ENCODE measurements at regions not wholly inside any gene's neighbourhood (a gene's known extent, or its start where the extent isn't known, plus 50 kb on each side); places are given as distances from the start of the nearest gene placed in this dataset.

DNA sequence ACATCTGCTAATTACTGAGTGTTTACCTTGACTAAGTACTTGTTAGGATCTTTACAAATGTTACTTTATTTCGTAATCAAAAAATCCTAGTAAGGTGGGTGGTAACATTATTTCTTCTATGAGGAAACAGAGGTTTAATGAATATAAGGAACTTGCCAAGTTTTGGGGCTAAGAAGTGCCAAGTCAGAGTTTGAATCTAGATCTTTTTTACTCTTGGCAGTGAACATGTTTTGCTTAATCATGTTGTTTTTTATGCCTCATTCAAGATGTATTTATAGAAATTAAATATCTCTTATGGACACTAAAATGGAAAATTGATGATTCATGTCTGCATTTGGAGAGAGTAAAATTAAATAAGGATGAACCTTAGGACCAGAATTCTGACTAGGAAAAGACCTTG is 393.7 kb downstream of the UTRN start:
- WGBS, 2 donors: 74% methylated on average over 1 of the region's 1 CpG
- peak overlapping the region in 2 of 4 donors; percentile 15 to 42 for H3K27ac ChIP-seq

DNA sequence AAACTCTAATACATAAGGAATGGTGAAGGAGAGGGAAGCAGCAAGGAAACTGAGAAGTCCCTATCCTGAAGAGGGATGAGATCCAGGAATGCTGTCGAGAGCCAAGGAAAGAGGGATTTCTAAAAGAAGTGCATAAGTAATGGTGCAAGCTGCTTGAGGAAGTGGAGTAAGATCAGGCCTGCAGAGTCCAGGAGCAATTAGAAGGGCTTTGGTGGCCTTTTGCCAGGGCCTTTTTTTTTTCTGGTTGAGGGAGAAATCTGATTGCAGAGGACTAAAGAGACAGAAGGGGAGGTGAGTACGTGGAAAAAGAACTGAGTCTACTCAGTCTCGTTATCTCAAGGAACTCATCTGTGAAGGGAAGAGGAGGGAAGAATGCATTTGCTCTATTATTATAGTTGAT is 396.2 kb downstream of the UTRN start:
- Histone ChIP-seq H3K9me3 (no peaks in the 10 kb centered on the region), H3K27ac (no peak overlapping the region), H3K27me3 (no peaks in the 10 kb centered on the region), H3K4me1 (peaks cover 4% of the 10 kb centered on the region), H3K36me3 (replicated peaks in 1 of 2; ENCODE audit: insufficient read depth in 1 of 2, low read depth in 2 of 2) (no peaks in the 10 kb centered on the region), H3K4me3 (no peak overlapping the region)
- intact Hi-C loops (cut with DNase I): no loop called here
- TF ChIP-seq, protein P1, sequence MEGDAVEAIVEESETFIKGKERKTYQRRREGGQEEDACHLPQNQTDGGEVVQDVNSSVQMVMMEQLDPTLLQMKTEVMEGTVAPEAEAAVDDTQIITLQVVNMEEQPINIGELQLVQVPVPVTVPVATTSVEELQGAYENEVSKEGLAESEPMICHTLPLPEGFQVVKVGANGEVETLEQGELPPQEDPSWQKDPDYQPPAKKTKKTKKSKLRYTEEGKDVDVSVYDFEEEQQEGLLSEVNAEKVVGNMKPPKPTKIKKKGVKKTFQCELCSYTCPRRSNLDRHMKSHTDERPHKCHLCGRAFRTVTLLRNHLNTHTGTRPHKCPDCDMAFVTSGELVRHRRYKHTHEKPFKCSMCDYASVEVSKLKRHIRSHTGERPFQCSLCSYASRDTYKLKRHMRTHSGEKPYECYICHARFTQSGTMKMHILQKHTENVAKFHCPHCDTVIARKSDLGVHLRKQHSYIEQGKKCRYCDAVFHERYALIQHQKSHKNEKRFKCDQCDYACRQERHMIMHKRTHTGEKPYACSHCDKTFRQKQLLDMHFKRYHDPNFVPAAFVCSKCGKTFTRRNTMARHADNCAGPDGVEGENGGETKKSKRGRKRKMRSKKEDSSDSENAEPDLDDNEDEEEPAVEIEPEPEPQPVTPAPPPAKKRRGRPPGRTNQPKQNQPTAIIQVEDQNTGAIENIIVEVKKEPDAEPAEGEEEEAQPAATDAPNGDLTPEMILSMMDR (IDR thresholded peaks at IDR 0.05): no peak
- no peak for TF ChIP-seq POLR2A (IDR thresholded peaks at IDR 0.05)
- DNase-seq (no peak), ATAC-seq (no peak)
- 75 to 87% methylated on average over 3 of the region's 3 CpGs for WGBS, 2 donors

More for the DNA sequence above, 393.7 kb downstream of the UTRN start:
- DNase-seq (no peak), ATAC-seq (peak; percentile 48)
- no peak for TF ChIP-seq POLR2A (IDR thresholded peaks at IDR 0.05)
- TF ChIP-seq, protein P1 (IDR thresholded peaks at IDR 0.05): no peak
- Histone ChIP-seq H3K4me3 (no peak overlapping the region), H3K27me3 (no peaks in the 10 kb centered on the region), H3K36me3 (replicated peaks in 1 of 2; ENCODE audit: insufficient read depth in 1 of 2, low read depth in 2 of 2) (no peaks in the 10 kb centered on the region), H3K9me3 (no peaks in the 10 kb centered on the region), H3K4me1 (peaks cover 4% of the 10 kb centered on the region)
- intact Hi-C loops (cut with DNase I): no loop called here

DNA sequence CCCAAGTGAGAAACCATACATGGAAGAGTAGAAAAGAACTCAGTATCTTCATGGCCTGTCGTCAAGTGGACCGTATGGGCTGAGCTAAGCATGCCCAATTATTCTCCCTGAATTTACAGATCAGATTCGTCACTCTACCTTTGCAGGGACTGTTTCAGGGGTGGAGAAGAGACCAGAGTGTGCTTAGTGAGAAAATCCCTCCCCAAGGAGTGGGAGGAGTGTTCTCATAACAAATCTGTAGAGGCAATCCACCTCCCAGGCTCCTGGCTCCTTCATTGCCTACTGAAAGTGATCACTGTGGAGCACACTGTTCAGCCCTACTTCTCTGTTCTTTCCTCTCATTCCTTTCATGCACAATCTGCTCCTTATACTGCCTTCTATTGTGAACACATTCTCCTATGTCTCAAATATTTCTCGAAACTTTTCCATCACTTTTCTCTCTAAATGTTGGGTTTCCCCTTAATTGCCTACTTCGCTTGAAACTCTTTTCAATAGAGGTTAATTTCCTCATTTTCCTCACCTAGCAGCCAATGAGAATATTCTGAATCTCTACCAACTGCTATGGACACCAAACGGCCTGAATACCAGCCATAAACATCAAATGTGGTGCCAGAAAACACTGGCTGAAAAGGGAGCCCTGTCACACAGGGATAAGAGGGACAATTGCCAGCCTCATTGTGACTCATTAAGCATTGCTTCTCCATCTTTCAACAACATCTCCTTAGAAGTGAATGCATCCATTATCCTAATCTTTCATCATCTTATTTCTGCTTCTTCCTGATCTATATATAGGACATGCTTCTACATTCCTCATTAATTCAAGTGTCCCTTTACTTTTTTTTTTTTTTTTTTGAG is 398.3 kb downstream of the UTRN start:
- H3K4me1 ChIP-seq: peaks cover 4% of the 10 kb centered on the region
- no peak overlapping the region for H3K4me3 ChIP-seq
- TF ChIP-seq POLR2A (IDR thresholded peaks at IDR 0.05): no peak
- TF ChIP-seq, protein P1 (IDR thresholded peaks at IDR 0.05): no peak
- no peaks in the 10 kb centered on the region for H3K27me3 ChIP-seq
- no peaks in the 10 kb centered on the region for H3K9me3 ChIP-seq
- no peaks in the 10 kb centered on the region for H3K36me3 ChIP-seq (replicated peaks in 1 of 2; ENCODE audit: insufficient read depth in 1 of 2, low read depth in 2 of 2)
- WGBS, 2 donors: 69 to 77% methylated on average over 6 of the region's 6 CpGs
- ATAC-seq (no peak), DNase-seq (no peak)
- intact Hi-C loops (cut with DNase I): no loop called here
- H3K27ac ChIP-seq: no peak overlapping the region

DNA sequence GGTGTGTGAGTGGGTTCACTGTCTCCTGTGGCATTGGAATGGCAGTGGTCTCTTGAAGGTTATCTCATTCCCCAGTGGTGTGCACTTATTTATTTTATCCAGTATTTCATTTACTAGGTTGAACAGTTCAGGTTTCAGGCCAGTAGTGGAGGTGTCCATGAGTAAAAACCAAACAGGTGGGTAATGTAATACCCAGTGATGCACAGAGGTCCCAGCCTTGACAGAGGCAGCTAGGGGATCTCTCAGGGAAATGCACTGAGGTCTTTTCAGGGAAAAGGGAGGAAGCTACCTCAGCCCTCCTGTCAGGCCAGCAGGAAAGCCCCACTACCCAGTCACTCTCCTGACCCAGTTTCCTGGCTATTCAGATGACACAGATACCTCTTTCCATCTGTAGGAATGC is 403.6 kb downstream of the UTRN start:
- Histone ChIP-seq H3K9me3 (no peaks in the 10 kb centered on the region), H3K36me3 (replicated peaks in 1 of 2; ENCODE audit: insufficient read depth in 1 of 2, low read depth in 2 of 2) (no peaks in the 10 kb centered on the region), H3K27me3 (no peaks in the 10 kb centered on the region), H3K4me3 (no peak overlapping the region), H3K4me1 (no peaks in the 10 kb centered on the region), H3K27ac (no peak overlapping the region)
- intact Hi-C loops (cut with DNase I): no loop called here
- no peak for ATAC-seq
- TF ChIP-seq POLR2A (IDR thresholded peaks at IDR 0.05): no peak
- TF ChIP-seq, protein P1 (IDR thresholded peaks at IDR 0.05): no peak
- DNase-seq: no peak
